IMR-90 (cell line): ENCODE measurements at regions not wholly inside any gene's neighbourhood (a gene's known extent, or its start where the extent isn't known, plus 50 kb on each side); places are given as distances from the start of the nearest gene placed in this dataset.

Source experiments
- ATAC-seq: fragments of 200-7000 bp; cut with Tn5 transposase; 2 replicates; pipeline ENCODE4 v1.9.1; 2020; ENCODE audit warnings: low read depth, mild to moderate bottlenecking, moderate library complexity
- BruUV-seq: library from RNA; stranded (reverse); fragments of 400-500 nt; replicated peaks from 2 replicates; lab custom pipeline; 2021; lab: Mats Ljungman, UMichigan
- CTCF ChIA-PET: fragments of 300-600 bp; formaldehyde crosslinking; extraction: SDS; loops from one replicate; lab custom pipeline; 2021; ENCODE audit warnings: antibody characterized with exemption; lab: Yijun Ruan, JAX
- POLR2A ChIA-PET: fragments of 300-600 bp; sonication (Branson Sonifier 250); formaldehyde crosslinking; loops from one replicate; lab custom pipeline; 2022; ENCODE audit warnings: antibody characterized with exemption; ENCODE audit not compliant: unreplicated experiment; lab: Charles Lee
- DNase-seq: peaks from one replicate; pipeline ENCODE4 v3.0.0; 2013
- H2AFZ ChIP-seq: replicated peaks from 2 replicates; pipeline ENCODE3; 2013; ENCODE audit warnings: low read length, mild to moderate bottlenecking; ENCODE audit not compliant: poor library complexity
- H2AK5ac ChIP-seq: 2 replicates; pipeline ENCODE4 v1.6.1; 2013; ENCODE audit warnings: low read depth, low read length, inconsistent platforms
- H2AK9ac ChIP-seq: replicated peaks from 2 replicates; pipeline ENCODE3; 2013; ENCODE audit warnings: mild to moderate bottlenecking, low read depth, low read length, moderate library complexity; ENCODE audit not compliant: poor library complexity
- H2BK120ac ChIP-seq: 2 replicates; pipeline ENCODE4 v1.6.1; 2013; ENCODE audit warnings: low read depth, low read length, inconsistent platforms
- H2BK15ac ChIP-seq: 3 replicates; pipeline ENCODE4 v1.6.1; 2013; ENCODE audit warnings: low read depth, low read length, inconsistent platforms
- H2BK20ac ChIP-seq: 2 replicates; pipeline ENCODE4 v1.6.1; 2013; ENCODE audit warnings: low read depth, mild to moderate bottlenecking, inconsistent platforms, low read length, moderate library complexity
- H2BK5ac ChIP-seq: 2 replicates; pipeline ENCODE4 v1.6.1; 2013; ENCODE audit warnings: mild to moderate bottlenecking, low read depth, low read length, inconsistent platforms; ENCODE audit not compliant: poor library complexity, severe bottlenecking
- H3K14ac ChIP-seq: replicated peaks from 2 replicates; pipeline ENCODE4 v1.6.1; 2013; ENCODE audit warnings: low read depth, low read length, inconsistent platforms
- H3K18ac ChIP-seq: 2 replicates; pipeline ENCODE4 v1.6.1; 2013; ENCODE audit warnings: low read depth, low read length, control low read depth
- H3K23ac ChIP-seq: 2 replicates; pipeline ENCODE4 v1.6.1; 2013; ENCODE audit warnings: low read depth, low read length, inconsistent platforms
- H3K27ac ChIP-seq: 2 replicates; pipeline ENCODE4 v1.5.1; 2013; ENCODE audit warnings: mild to moderate bottlenecking, control low read depth, low read length; ENCODE audit not compliant: insufficient read depth
- H3K27me3 ChIP-seq: 2 replicates; pipeline ENCODE4 v1.6.1; 2013; ENCODE audit warnings: low read length; ENCODE audit not compliant: control insufficient read depth, insufficient read depth
- H3K36me3 ChIP-seq: 2 replicates; pipeline ENCODE4 v1.6.1; 2013; ENCODE audit warnings: low read length, mixed read lengths; ENCODE audit not compliant: control insufficient read depth, insufficient read depth
- H3K4ac ChIP-seq: 2 replicates; pipeline ENCODE4 v1.6.1; 2013; ENCODE audit warnings: low read depth, low read length, inconsistent platforms
- H3K4me1 ChIP-seq: 2 replicates; pipeline ENCODE4 v1.6.1; 2013; ENCODE audit warnings: low read length, mixed read lengths; ENCODE audit not compliant: control insufficient read depth, insufficient read depth
- H3K4me2 ChIP-seq: 2 replicates; pipeline ENCODE4 v1.6.1; 2013; ENCODE audit warnings: low read depth, mild to moderate bottlenecking, control low read depth, low read length, moderate library complexity
- H3K4me3 ChIP-seq: 2 replicates; pipeline ENCODE4 v1.5.1; 2013; ENCODE audit warnings: low read depth, mild to moderate bottlenecking, control low read depth, low read length, moderate library complexity; ENCODE audit not compliant: insufficient read depth
- H3K56ac ChIP-seq: 2 replicates; pipeline ENCODE4 v1.6.1; 2013; ENCODE audit warnings: low read length, inconsistent platforms; ENCODE audit not compliant: insufficient read depth; ENCODE audit errors: extremely low read depth
- H3K79me1 ChIP-seq, 2 experiments: 2 replicates each; pipeline ENCODE4 v1.6.1; 2013; ENCODE audit warnings: low read length in 2 of 2, inconsistent platforms in 1 of 2, low read depth in 1 of 2
- H3K9ac ChIP-seq: 2 replicates; pipeline ENCODE4 v1.6.1; 2013; ENCODE audit warnings: low read depth, low read length, control low read depth
- H3K9me1 ChIP-seq: 2 replicates; pipeline ENCODE4 v1.6.1; 2013; ENCODE audit warnings: low read length, inconsistent platforms; ENCODE audit not compliant: insufficient read depth
- H3K9me3 ChIP-seq: 2 replicates; pipeline ENCODE4 v1.6.1; 2013; ENCODE audit warnings: low read length; ENCODE audit not compliant: control insufficient read depth, insufficient read depth
- H4K20me1 ChIP-seq: 2 replicates; pipeline ENCODE4 v1.6.1; 2013; ENCODE audit warnings: low read length, inconsistent platforms; ENCODE audit not compliant: insufficient read depth
- H4K5ac ChIP-seq: 2 replicates; pipeline ENCODE4 v1.6.1; 2013; ENCODE audit warnings: mild to moderate bottlenecking, low read depth, low read length, control low read depth
- H4K8ac ChIP-seq, 2 experiments: 2 replicates each; pipeline ENCODE4 v1.6.1; 2013; ENCODE audit warnings: low read depth in 2 of 2, low read length in 2 of 2, control low read depth in 1 of 2, inconsistent platforms in 1 of 2
- H4K91ac ChIP-seq: 2 replicates; pipeline ENCODE4 v1.6.1; 2013; ENCODE audit warnings: low read depth, low read length, inconsistent platforms; ENCODE audit not compliant: insufficient read depth
- BHLHE40 ChIP-seq: fragments of 150-350 bp; IDR thresholded peaks from 2 replicates; pipeline ENCODE4 v1.6.1; 2016; ENCODE audit warnings: mild to moderate bottlenecking, low read depth, low read length
- CEBPB ChIP-seq: IDR thresholded peaks from 2 replicates; pipeline ENCODE4 v1.6.1; 2012; ENCODE audit warnings: low read depth, low read length, improper control_type of control experiment
- CHD1 ChIP-seq: IDR thresholded peaks from 2 replicates; pipeline ENCODE4 v1.6.1; 2012; ENCODE audit warnings: low read depth, low read length, improper control_type of control experiment
- FOS ChIP-seq: fragments of 150-350 bp; IDR thresholded peaks from 2 replicates; pipeline ENCODE4 v1.6.1; 2016; ENCODE audit warnings: low read depth, low read length
- MAFK ChIP-seq: IDR thresholded peaks from 2 replicates; pipeline ENCODE4 v1.6.1; 2012; ENCODE audit warnings: low read depth, low read length, improper control_type of control experiment
- MAZ ChIP-seq: IDR thresholded peaks from 2 replicates; pipeline ENCODE4 v1.6.1; 2012; ENCODE audit warnings: low read depth, mild to moderate bottlenecking, low read length, improper control_type of control experiment, moderate library complexity, borderline replicate concordance
- MXI1 ChIP-seq: IDR thresholded peaks from 2 replicates; pipeline ENCODE4 v1.6.1; 2012; ENCODE audit warnings: low read depth, mild to moderate bottlenecking, low read length, moderate library complexity, borderline replicate concordance
- NFE2L2 ChIP-seq: fragments of 150-350 bp; IDR thresholded peaks from 2 replicates; pipeline ENCODE4 v1.6.1; 2016; ENCODE audit warnings: low read depth, mild to moderate bottlenecking, low read length
- POLR2A ChIP-seq: IDR thresholded peaks from 2 replicates; pipeline ENCODE4 v1.6.1; 2012; ENCODE audit warnings: mild to moderate bottlenecking, low read depth, low read length
- RAD21 ChIP-seq: IDR thresholded peaks from 2 replicates; pipeline ENCODE4 v1.6.1; 2012; ENCODE audit warnings: low read length, improper control_type of control experiment
- RCOR1 ChIP-seq: IDR thresholded peaks from 2 replicates; pipeline ENCODE4 v1.6.1; 2012; ENCODE audit warnings: mild to moderate bottlenecking, low read length, improper control_type of control experiment; ENCODE audit not compliant: insufficient replicate concordance
- RFX5 ChIP-seq: IDR thresholded peaks from 2 replicates; pipeline ENCODE4 v1.8.0; 2012; ENCODE audit warnings: low read depth, mild to moderate bottlenecking, low read length, moderate library complexity
- SMC3 ChIP-seq: fragments of 150-350 bp; IDR thresholded peaks from 2 replicates; pipeline ENCODE4 v1.6.1; 2016; ENCODE audit warnings: low read depth, mild to moderate bottlenecking, antibody characterized with exemption, low read length, moderate library complexity
- WGBS, 2 experiments: methylation state at CpG; one replicate each; pipeline versions ENCODE4 v1.1.5 to v1.1.7; 2013; ENCODE audit warnings: missing lambda C conversion rate in 2 of 2; ENCODE audit not compliant: insufficient read length in 1 of 2; ENCODE audit errors: extremely low coverage in 2 of 2; 5-methylcytosine and 5-hydroxymethylcytosine counted together
- dilution Hi-C: fragments of 300-500 bp; cut with HindIII; formaldehyde crosslinking; loops from one replicate; pipeline ENCODE4 v1.14.3; 2018; ENCODE audit warnings: low sequenced_read_pairs; ENCODE audit not compliant: unreplicated experiment
- in situ Hi-C: fragments of 300-500 bp; cut with MboI; formaldehyde crosslinking; loops from 3 replicates; pipeline ENCODE4 v1.14.3; 2019; ENCODE audit warnings: low sequenced_read_pairs, inconsistent platforms, mixed read lengths
- intact Hi-C: fragments of 100-400 bp; cut with micrococcal nuclease; formaldehyde crosslinking; loops from 2 replicates; pipeline ENCODE4 v1.10.0; 2022
- TF ChIP-seq, protein P1 (sequence below): fragments of 150-350 bp; IDR thresholded peaks from 2 replicates; pipeline ENCODE4 v1.6.1; 2017; ENCODE audit warnings: mild to moderate bottlenecking, antibody characterized with exemption, low read length, low read depth
- TF ChIP-seq, protein P2 (sequence below): conservative IDR thresholded peaks from 2 replicates; pipeline ENCODE4 v1.5.1; 2012; ENCODE audit warnings: mild to moderate bottlenecking, low read depth, low read length, improper control_type of control experiment
- TF ChIP-seq, protein P3 (sequence below): fragments of 150-350 bp; IDR thresholded peaks from 2 replicates; pipeline ENCODE4 v1.6.1; 2016; ENCODE audit warnings: low read depth, mild to moderate bottlenecking, low read length, moderate library complexity, borderline replicate concordance

DNA sequence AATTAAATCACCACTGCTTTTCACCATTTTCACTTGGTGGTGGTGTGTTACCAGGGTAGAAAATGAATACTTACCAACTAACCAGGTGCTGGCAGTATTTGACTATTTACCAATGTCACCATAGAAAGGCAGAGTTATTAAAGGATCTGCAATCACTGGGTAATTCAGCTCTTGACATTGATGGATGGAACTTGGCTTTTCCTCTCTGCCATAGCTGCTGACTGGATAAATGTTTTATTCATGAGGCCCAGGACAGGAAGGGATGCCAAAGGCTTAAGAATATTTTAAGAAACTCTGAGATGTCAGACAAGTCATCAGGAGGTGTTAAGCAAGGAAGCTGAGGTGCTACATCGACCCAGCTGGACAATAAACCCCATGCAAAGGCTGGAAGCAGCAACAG is 495.5 kb upstream of the CFAP20DC start:
- ATAC-seq (no peak), DNase-seq (no peak)
- intact Hi-C loops (no loop called here), dilution Hi-C loops (no loop called here), in situ Hi-C loops (no loop called here)
- CTCF ChIA-PET, result no interaction called here
- H4K20me1 ChIP-seq, result no peaks in the 10 kb centered on the region
- H3K14ac ChIP-seq, result no peak overlapping the region
- no peak overlapping the region for H3K56ac ChIP-seq
- H3K9me3 ChIP-seq, result no peaks in the 10 kb centered on the region
- no peak overlapping the region for H3K23ac ChIP-seq
- no peak overlapping the region for H2BK120ac ChIP-seq
- H2BK15ac ChIP-seq, result no peak overlapping the region
- no peak overlapping the region for H2BK5ac ChIP-seq
- no peaks in the 10 kb centered on the region for H3K79me1 ChIP-seq
- no peak overlapping the region for H4K8ac ChIP-seq
- no peak overlapping the region for H2AK5ac ChIP-seq
- H3K9me1 ChIP-seq, result peaks cover 5% of the 10 kb centered on the region; the same call in 1 of the 2 replicates
- no peak overlapping the region for H3K4me2 ChIP-seq
- H3K18ac ChIP-seq, result no peak overlapping the region
- POLR2A ChIA-PET, result no interaction called here
- H4K91ac ChIP-seq, result no peak overlapping the region
- H3K9ac ChIP-seq, result no peak overlapping the region
- no peak overlapping the region for H3K4me3 ChIP-seq
- no peaks in the 10 kb centered on the region for H3K27me3 ChIP-seq
- no peak for TF ChIP-seq FOS
- no peak for TF ChIP-seq RCOR1
- no peak for TF ChIP-seq MAFK
- TF ChIP-seq POLR2A, result no peak
- TF ChIP-seq RFX5, result no peak
- no peak for TF ChIP-seq SMC3
- TF ChIP-seq, protein P1, sequence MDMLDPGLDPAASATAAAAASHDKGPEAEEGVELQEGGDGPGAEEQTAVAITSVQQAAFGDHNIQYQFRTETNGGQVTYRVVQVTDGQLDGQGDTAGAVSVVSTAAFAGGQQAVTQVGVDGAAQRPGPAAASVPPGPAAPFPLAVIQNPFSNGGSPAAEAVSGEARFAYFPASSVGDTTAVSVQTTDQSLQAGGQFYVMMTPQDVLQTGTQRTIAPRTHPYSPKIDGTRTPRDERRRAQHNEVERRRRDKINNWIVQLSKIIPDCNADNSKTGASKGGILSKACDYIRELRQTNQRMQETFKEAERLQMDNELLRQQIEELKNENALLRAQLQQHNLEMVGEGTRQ, result no peak
- no peak for TF ChIP-seq CHD1
- TF ChIP-seq, protein P2, sequence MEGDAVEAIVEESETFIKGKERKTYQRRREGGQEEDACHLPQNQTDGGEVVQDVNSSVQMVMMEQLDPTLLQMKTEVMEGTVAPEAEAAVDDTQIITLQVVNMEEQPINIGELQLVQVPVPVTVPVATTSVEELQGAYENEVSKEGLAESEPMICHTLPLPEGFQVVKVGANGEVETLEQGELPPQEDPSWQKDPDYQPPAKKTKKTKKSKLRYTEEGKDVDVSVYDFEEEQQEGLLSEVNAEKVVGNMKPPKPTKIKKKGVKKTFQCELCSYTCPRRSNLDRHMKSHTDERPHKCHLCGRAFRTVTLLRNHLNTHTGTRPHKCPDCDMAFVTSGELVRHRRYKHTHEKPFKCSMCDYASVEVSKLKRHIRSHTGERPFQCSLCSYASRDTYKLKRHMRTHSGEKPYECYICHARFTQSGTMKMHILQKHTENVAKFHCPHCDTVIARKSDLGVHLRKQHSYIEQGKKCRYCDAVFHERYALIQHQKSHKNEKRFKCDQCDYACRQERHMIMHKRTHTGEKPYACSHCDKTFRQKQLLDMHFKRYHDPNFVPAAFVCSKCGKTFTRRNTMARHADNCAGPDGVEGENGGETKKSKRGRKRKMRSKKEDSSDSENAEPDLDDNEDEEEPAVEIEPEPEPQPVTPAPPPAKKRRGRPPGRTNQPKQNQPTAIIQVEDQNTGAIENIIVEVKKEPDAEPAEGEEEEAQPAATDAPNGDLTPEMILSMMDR, result no peak
- TF ChIP-seq RAD21, result no peak
- TF ChIP-seq, protein P3, sequence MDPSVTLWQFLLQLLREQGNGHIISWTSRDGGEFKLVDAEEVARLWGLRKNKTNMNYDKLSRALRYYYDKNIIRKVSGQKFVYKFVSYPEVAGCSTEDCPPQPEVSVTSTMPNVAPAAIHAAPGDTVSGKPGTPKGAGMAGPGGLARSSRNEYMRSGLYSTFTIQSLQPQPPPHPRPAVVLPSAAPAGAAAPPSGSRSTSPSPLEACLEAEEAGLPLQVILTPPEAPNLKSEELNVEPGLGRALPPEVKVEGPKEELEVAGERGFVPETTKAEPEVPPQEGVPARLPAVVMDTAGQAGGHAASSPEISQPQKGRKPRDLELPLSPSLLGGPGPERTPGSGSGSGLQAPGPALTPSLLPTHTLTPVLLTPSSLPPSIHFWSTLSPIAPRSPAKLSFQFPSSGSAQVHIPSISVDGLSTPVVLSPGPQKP, result no peak
- TF ChIP-seq NFE2L2, result no peak
- no peak for TF ChIP-seq MXI1
- TF ChIP-seq CEBPB, result no peak
- TF ChIP-seq MAZ, result no peak
- no peak for TF ChIP-seq BHLHE40
- BruUV-seq, result no TSS peak
- H3K27ac ChIP-seq, result no peak overlapping the region
- H2AK9ac ChIP-seq, result no peak overlapping the region
- H3K4ac ChIP-seq, result no peak overlapping the region
- peaks cover 6% of the 10 kb centered on the region for H3K4me1 ChIP-seq
- no peak overlapping the region for H4K5ac ChIP-seq
- no peaks in the 10 kb centered on the region for H3K36me3 ChIP-seq
- no peak overlapping the region; the same call in 1 of the 2 replicates for H2BK20ac ChIP-seq
- H2AFZ ChIP-seq, result no peak overlapping the region
- WGBS, 2 experiments, result no CpG with 5 or more reads among the region's 1 CpG
